ENCODE measurements at regions not wholly inside any gene's neighbourhood (a gene's known extent, or its start where the extent isn't known, plus 50 kb on each side); places are given as distances from the start of the nearest gene placed in this dataset.
"Not testable (repeated sequence)": the region's sequence is repeated elsewhere in the genome, so short reads cannot be mapped to it uniquely, and the experiment has no call there.

GRCh38 chr5:157971571-157972216 lies 112.7 kb upstream of the CLINT1 start:
- no peak for DNase-seq (ENCODE audit: low read depth)

- DNase-seq (ENCODE audit: low read depth): not testable (repeated sequence)
These were observed 109.6 kb upstream of the CLINT1 start for GRCh38 chr5:157968570-157968969.

- DNase-seq (ENCODE audit: low read depth): no peak
These were observed 107.0 kb upstream of the CLINT1 start for GRCh38 chr5:157965989-157966388.

GRCh38 chr5:157965040-157965678 lies 106.2 kb upstream of the CLINT1 start:
- no peak for DNase-seq (ENCODE audit: low read depth)

- no peak for DNase-seq (ENCODE audit: low read depth)
These were observed 104.8 kb upstream of the CLINT1 start for GRCh38 chr5:157963761-157964160.

- DNase-seq (ENCODE audit: low read depth): no peak
These were observed 104.3 kb upstream of the CLINT1 start for GRCh38 chr5:157963244-157963643.

- not testable (repeated sequence) for DNase-seq (ENCODE audit: low read depth)
These were observed 103.7 kb upstream of the CLINT1 start for GRCh38 chr5:157962686-157963085.

GRCh38 chr5:157961896-157962590 lies 103.1 kb upstream of the CLINT1 start:
- no peak for DNase-seq (ENCODE audit: low read depth)

- DNase-seq (ENCODE audit: low read depth): no peak
These were observed 102.2 kb upstream of the CLINT1 start for GRCh38 chr5:157961176-157961575.

GRCh38 chr5:157959370-157959769 lies 100.4 kb upstream of the CLINT1 start:
- no peak for DNase-seq (ENCODE audit: low read depth)

GRCh38 chr5:157956271-157956885 lies 97.4 kb upstream of the CLINT1 start:
- no peak for DNase-seq (ENCODE audit: low read depth)

GRCh38 chr5:157955541-157956172 lies 96.7 kb upstream of the CLINT1 start:
- no peak for DNase-seq (ENCODE audit: low read depth)

GRCh38 chr5:157952374-157952685 lies 93.4 kb upstream of the CLINT1 start:
- no peak for DNase-seq (ENCODE audit: low read depth)

GRCh38 chr5:157951673-157952373 lies 92.9 kb upstream of the CLINT1 start:
- DNase-seq (ENCODE audit: low read depth): no peak

- no peak for DNase-seq (ENCODE audit: low read depth)
These were observed 90.6 kb upstream of the CLINT1 start for GRCh38 chr5:157949520-157949919.

GRCh38 chr5:157948738-157949410 lies 89.9 kb upstream of the CLINT1 start:
- peak; percentile 64 for DNase-seq (ENCODE audit: low read depth)

- DNase-seq (ENCODE audit: low read depth): no peak
These were observed 88.2 kb upstream of the CLINT1 start for GRCh38 chr5:157947156-157947555.

- DNase-seq (ENCODE audit: low read depth): not testable (repeated sequence)
These were observed 86.9 kb upstream of the CLINT1 start for GRCh38 chr5:157945822-157946221.

- DNase-seq (ENCODE audit: low read depth): no peak
These were observed 86.0 kb upstream of the CLINT1 start for GRCh38 chr5:157944938-157945337.

- no peak for DNase-seq (ENCODE audit: low read depth)
These were observed 85.2 kb upstream of the CLINT1 start for GRCh38 chr5:157944077-157944633.

- DNase-seq (ENCODE audit: low read depth): no peak
These were observed 83.7 kb upstream of the CLINT1 start for GRCh38 chr5:157942595-157942994.

Measured in activated T-cell treated with anti-CD3 and anti-CD28 coated beads for 48 hours (primary cell).